B cell (primary cell): ENCODE measurements at regions not wholly inside any gene's neighbourhood (a gene's known extent, or its start where the extent isn't known, plus 50 kb on each side); places are given as distances from the start of the nearest gene placed in this dataset.

Source experiments
- ATAC-seq: fragments of 200-7000 bp; cut with Tn5 transposase; one replicate; pipeline ENCODE4 v1.10.0; 2021; ENCODE audit warnings: low read depth, mild to moderate bottlenecking, moderate number of reproducible peaks, moderate library complexity
- CTCF ChIA-PET: fragments of 350-600 bp; sonication (Branson Sonifier 250); formaldehyde crosslinking; loops from one replicate; lab custom pipeline; 2021; ENCODE audit warnings: antibody characterized with exemption, inconsistent platforms; lab: Charles Lee
- POLR2A ChIA-PET: fragments of 350-600 bp; sonication (Branson Sonifier 250); formaldehyde crosslinking; loops from one replicate; lab custom pipeline; 2021; ENCODE audit warnings: antibody characterized with exemption; lab: Charles Lee
- DNase-seq: peaks from one replicate; pipeline ENCODE4 v3.0.0; 2013
- H2AFZ ChIP-seq: 2 replicates; pipeline ENCODE4 v1.6.1; 2012; ENCODE audit warnings: mild to moderate bottlenecking, low read depth, low read length; ENCODE audit not compliant: insufficient read depth, poor library complexity, severe bottlenecking
- H3K27ac ChIP-seq, 2 donors: 1 replicate in 1 of 2; 2 replicates in 1 of 2; pipeline ENCODE4 v1.5.1; 2012 to 2013; ENCODE audit warnings: low read length in 2 of 2, mild to moderate bottlenecking in 2 of 2, moderate library complexity in 1 of 2
- H3K27me3 ChIP-seq, 4 experiments: fragments of 200-600 bp in 1 of 4; sonication (generic) in 1 of 4; replicated peaks in 1 of 4; 1 replicate in 2 of 4; 2 replicates in 2 of 4; pipeline versions ENCODE4 v1.6.1 to v1.7.0; 2013 to 2016; ENCODE audit warnings: low read length in 3 of 4, mild to moderate bottlenecking in 2 of 4, mixed read lengths in 1 of 4, moderate library complexity in 1 of 4; ENCODE audit not compliant: insufficient read depth in 4 of 4, control insufficient read depth in 3 of 4; ENCODE audit errors: control extremely low read depth in 1 of 4
- H3K36me3 ChIP-seq, 2 experiments: replicated peaks in 1 of 2; 1 replicate in 1 of 2; 2 replicates in 1 of 2; pipeline versions ENCODE4 v1.6.1 to v1.7.1; 2013; ENCODE audit warnings: low read length in 1 of 2; ENCODE audit not compliant: insufficient read depth in 2 of 2, control insufficient read depth in 1 of 2; ENCODE audit errors: control extremely low read depth in 1 of 2, extremely low read depth in 1 of 2
- H3K4me1 ChIP-seq, 2 donors: fragments of 200-600 bp in 1 of 2; sonication (generic) in 1 of 2; 1 replicate in 1 of 2; 2 replicates in 1 of 2; pipeline versions ENCODE4 v1.5.1 to v1.6.1; 2013 to 2017; ENCODE audit warnings: low read length in 2 of 2; ENCODE audit not compliant: control insufficient read depth in 2 of 2, insufficient read depth in 2 of 2
- H3K4me2 ChIP-seq: replicated peaks from 2 replicates; pipeline ENCODE3; 2012; ENCODE audit warnings: mild to moderate bottlenecking, low read depth, low read length; ENCODE audit not compliant: poor library complexity, severe bottlenecking
- H3K4me3 ChIP-seq, 5 experiments: fragments of 200-600 bp in 1 of 5; sonication (generic) in 1 of 5; 1 replicate in 3 of 5; 2 replicates in 2 of 5; pipeline versions ENCODE4 v1.5.1 to v1.7.0; 2011 to 2016; ENCODE audit warnings: low read length in 4 of 5, mild to moderate bottlenecking in 4 of 5, low read depth in 2 of 5, control low read depth in 1 of 5, moderate library complexity in 1 of 5; ENCODE audit not compliant: insufficient read depth in 1 of 5; ENCODE audit errors: control extremely low read depth in 1 of 5, extremely low read depth in 1 of 5
- H3K79me2 ChIP-seq: fragments of 200-600 bp; sonication (generic); one replicate; pipeline ENCODE4 v1.6.0; 2016; ENCODE audit warnings: low read length; ENCODE audit not compliant: control insufficient read depth, insufficient read depth
- H3K9ac ChIP-seq: fragments of 200-600 bp; sonication (generic); 2 replicates; pipeline ENCODE4 v1.6.1; 2017; ENCODE audit warnings: mild to moderate bottlenecking, low read length, moderate library complexity
- H3K9me3 ChIP-seq, 3 donors: one replicate each; pipeline versions ENCODE4 v1.6.1 to v1.7.1; 2013; ENCODE audit warnings: low read length in 2 of 3; ENCODE audit not compliant: control insufficient read depth in 2 of 3, insufficient read depth in 1 of 3; ENCODE audit errors: control extremely low read depth in 1 of 3
- H4K20me1 ChIP-seq: 2 replicates; pipeline ENCODE4 v1.6.0; 2012; ENCODE audit warnings: mild to moderate bottlenecking, low read length; ENCODE audit not compliant: insufficient read depth, control insufficient read depth, poor library complexity, severe bottlenecking
- H3K27ac Mint-ChIP-seq: one replicate; pipeline ENCODE4 v1.8.0; 2021; ENCODE audit warnings: mixed read lengths
- H3K27me3 Mint-ChIP-seq: one replicate; pipeline ENCODE4 v1.8.0; 2021; ENCODE audit warnings: mixed read lengths
- H3K4me1 Mint-ChIP-seq: one replicate; pipeline ENCODE4 v1.8.0; 2021; ENCODE audit warnings: mixed read lengths
- H3K4me3 Mint-ChIP-seq: one replicate; pipeline ENCODE4 v1.8.0; 2021; ENCODE audit warnings: mixed read lengths
- H3K9me3 Mint-ChIP-seq: one replicate; pipeline ENCODE4 v1.8.0; 2022; ENCODE audit warnings: mixed read lengths; ENCODE audit not compliant: insufficient read depth
- EZH2 ChIP-seq: IDR thresholded peaks from 2 replicates; pipeline ENCODE4 v1.6.1; 2012; ENCODE audit warnings: borderline replicate concordance, low read depth, mild to moderate bottlenecking, moderate library complexity, low read length; ENCODE audit not compliant: insufficient read depth, poor library complexity, severe bottlenecking
- WGBS: methylation state at CpG from one replicate; pipeline ENCODE4 v1.1.5; 2013; ENCODE audit warnings: missing lambda C conversion rate; ENCODE audit not compliant: insufficient coverage; 5-methylcytosine and 5-hydroxymethylcytosine counted together
- intact Hi-C: fragments of 100-400 bp; cut with micrococcal nuclease; formaldehyde crosslinking; loops from one replicate; pipeline ENCODE4 v1.10.0; 2022
- TF ChIP-seq, protein P1 (sequence below): fragments of 200-600 bp; IDR thresholded peaks from one replicate; pipeline ENCODE4 v1.8.0; 2022; ENCODE audit warnings: antibody characterized with exemption, mild to moderate bottlenecking

- Mint-ChIP-seq H3K4me3 (no peak overlapping the region), H3K27ac (no peak overlapping the region), H3K9me3 (no peaks in the 10 kb centered on the region), H3K4me1 (no peaks in the 10 kb centered on the region), H3K27me3 (peaks cover 54% of the 10 kb centered on the region)
- ATAC-seq (no peak), DNase-seq (no peak)
- ChIA-PET CTCF (no interaction called here), POLR2A (no interaction called here)
- Histone ChIP-seq H3K4me1 (no peaks in the 10 kb centered on the region), H3K27me3 (peaks cover 0 to 45% (median 2%) of the 10 kb centered on the region in 4 experiments), H3K36me3 (no peaks in the 10 kb centered on the region), H3K79me2 (no peaks in the 10 kb centered on the region), H3K4me2 (no peak overlapping the region), H2AFZ (no peak overlapping the region), H3K4me3 (no peak overlapping the region), H3K27ac (no peak overlapping the region), H4K20me1 (no peaks in the 10 kb centered on the region), H3K9me3 (no peaks in the 10 kb centered on the region), H3K9ac (no peak overlapping the region)
- 60% methylated on average over 9 of the region's 11 CpGs for WGBS
- intact Hi-C loops = no loop called here
- no peak for TF ChIP-seq EZH2
- TF ChIP-seq, protein P1, sequence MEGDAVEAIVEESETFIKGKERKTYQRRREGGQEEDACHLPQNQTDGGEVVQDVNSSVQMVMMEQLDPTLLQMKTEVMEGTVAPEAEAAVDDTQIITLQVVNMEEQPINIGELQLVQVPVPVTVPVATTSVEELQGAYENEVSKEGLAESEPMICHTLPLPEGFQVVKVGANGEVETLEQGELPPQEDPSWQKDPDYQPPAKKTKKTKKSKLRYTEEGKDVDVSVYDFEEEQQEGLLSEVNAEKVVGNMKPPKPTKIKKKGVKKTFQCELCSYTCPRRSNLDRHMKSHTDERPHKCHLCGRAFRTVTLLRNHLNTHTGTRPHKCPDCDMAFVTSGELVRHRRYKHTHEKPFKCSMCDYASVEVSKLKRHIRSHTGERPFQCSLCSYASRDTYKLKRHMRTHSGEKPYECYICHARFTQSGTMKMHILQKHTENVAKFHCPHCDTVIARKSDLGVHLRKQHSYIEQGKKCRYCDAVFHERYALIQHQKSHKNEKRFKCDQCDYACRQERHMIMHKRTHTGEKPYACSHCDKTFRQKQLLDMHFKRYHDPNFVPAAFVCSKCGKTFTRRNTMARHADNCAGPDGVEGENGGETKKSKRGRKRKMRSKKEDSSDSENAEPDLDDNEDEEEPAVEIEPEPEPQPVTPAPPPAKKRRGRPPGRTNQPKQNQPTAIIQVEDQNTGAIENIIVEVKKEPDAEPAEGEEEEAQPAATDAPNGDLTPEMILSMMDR = no peak
Observed at GRCh38 chr17:79484600-79485418, 126.0 kb downstream of the RBFOX3 start.

- WGBS = 50% methylated on average over 2 of the region's 5 CpGs
- H3K9me3 ChIP-seq = no peaks in the 10 kb centered on the region
- H3K4me2 ChIP-seq = no peak overlapping the region
- ChIA-PET CTCF (no interaction called here), POLR2A (no interaction called here)
- H3K4me3 ChIP-seq = no peak overlapping the region
- TF ChIP-seq, protein P1 = no peak
- TF ChIP-seq EZH2 = no peak
- no peaks in the 10 kb centered on the region for H3K79me2 ChIP-seq
- H3K9me3 Mint-ChIP-seq = no peaks in the 10 kb centered on the region
- DNase-seq = no peak
- peaks cover 51% of the 10 kb centered on the region for H3K27me3 Mint-ChIP-seq
- intact Hi-C loops = no loop called here
- H3K27ac Mint-ChIP-seq = no peak overlapping the region
- ATAC-seq = no peak
- peaks cover 0 to 45% (median 2%) of the 10 kb centered on the region in 4 experiments for H3K27me3 ChIP-seq
- H3K36me3 ChIP-seq = no peaks in the 10 kb centered on the region
- no peak overlapping the region for H3K27ac ChIP-seq
- H3K9ac ChIP-seq = no peak overlapping the region
- H3K4me3 Mint-ChIP-seq = no peak overlapping the region
- no peaks in the 10 kb centered on the region for H3K4me1 ChIP-seq
- H3K4me1 Mint-ChIP-seq = no peaks in the 10 kb centered on the region
- H2AFZ ChIP-seq = no peak overlapping the region
- no peaks in the 10 kb centered on the region for H4K20me1 ChIP-seq
Observed at GRCh38 chr17:79483842-79484241, 127.0 kb downstream of the RBFOX3 start.
